ENCODE measurements at regions not wholly inside any gene's neighbourhood (a gene's known extent, or its start where the extent isn't known, plus 50 kb on each side); places are given as distances from the start of the nearest gene placed in this dataset.
A peak's percentile ranks its signal among the peaks of the same experiment; 100 is the strongest.

GRCh38 chr12:124434951-124435805, 132.2 kb downstream of the NCOR2 start:
- Mint-ChIP-seq H3K27ac (no peak overlapping the region), H3K4me3 (no peak overlapping the region), H3K27me3 (no peaks in the 10 kb centered on the region), H3K4me1 (peaks cover 7% of the 10 kb centered on the region), H3K36me3 (ENCODE audit: low read depth) (peaks cover 18% of the 10 kb centered on the region), H3K9me3 (no peaks in the 10 kb centered on the region)
- ATAC-seq (replicated peaks), result no peak

- Mint-ChIP-seq H3K36me3 (ENCODE audit: low read depth) (peaks cover 21% of the 10 kb centered on the region), H3K27me3 (no peaks in the 10 kb centered on the region), H3K9me3 (no peaks in the 10 kb centered on the region), H3K4me3 (no peak overlapping the region), H3K4me1 (peaks cover 7% of the 10 kb centered on the region), H3K27ac (no peak overlapping the region)
- no peak for ATAC-seq (replicated peaks)
These were observed 133.1 kb downstream of the NCOR2 start for GRCh38 chr12:124434354-124434753.

GRCh38 chr12:124433879-124434278, 133.5 kb downstream of the NCOR2 start:
- no peaks in the 10 kb centered on the region for H3K9me3 Mint-ChIP-seq
- no peak for ATAC-seq (replicated peaks)
- no peaks in the 10 kb centered on the region for H3K27me3 Mint-ChIP-seq
- no peak overlapping the region for H3K27ac Mint-ChIP-seq
- H3K36me3 Mint-ChIP-seq (ENCODE audit: low read depth), result peaks cover 21% of the 10 kb centered on the region
- peaks cover 7% of the 10 kb centered on the region for H3K4me1 Mint-ChIP-seq
- H3K4me3 Mint-ChIP-seq, result no peak overlapping the region

- Mint-ChIP-seq H3K27ac (no peak overlapping the region), H3K4me3 (no peak overlapping the region), H3K4me1 (peaks cover 7% of the 10 kb centered on the region), H3K36me3 (ENCODE audit: low read depth) (peaks cover 25% of the 10 kb centered on the region), H3K27me3 (no peaks in the 10 kb centered on the region), H3K9me3 (no peaks in the 10 kb centered on the region)
- ATAC-seq (replicated peaks), result no peak
These were observed 134.1 kb downstream of the NCOR2 start for GRCh38 chr12:124433147-124433874.

- Mint-ChIP-seq H3K36me3 (ENCODE audit: low read depth) (peaks cover 25% of the 10 kb centered on the region), H3K4me3 (no peak overlapping the region), H3K27ac (no peak overlapping the region), H3K9me3 (no peaks in the 10 kb centered on the region), H3K4me1 (peaks cover 7% of the 10 kb centered on the region), H3K27me3 (no peaks in the 10 kb centered on the region)
- ATAC-seq (replicated peaks), result no peak
These were observed 135.0 kb downstream of the NCOR2 start for GRCh38 chr12:124432376-124432775.

GRCh38 chr12:124431971-124432370, 135.4 kb downstream of the NCOR2 start:
- Mint-ChIP-seq H3K27ac (peak overlapping the region; percentile 5), H3K4me3 (no peak overlapping the region), H3K4me1 (peaks cover 7% of the 10 kb centered on the region), H3K36me3 (ENCODE audit: low read depth) (peaks cover 22% of the 10 kb centered on the region), H3K9me3 (no peaks in the 10 kb centered on the region), H3K27me3 (no peaks in the 10 kb centered on the region)
- peak; percentile 5 for ATAC-seq (replicated peaks)

- Mint-ChIP-seq H3K4me1 (peaks cover 7% of the 10 kb centered on the region), H3K9me3 (no peaks in the 10 kb centered on the region), H3K27me3 (no peaks in the 10 kb centered on the region), H3K36me3 (ENCODE audit: low read depth) (peaks cover 35% of the 10 kb centered on the region), H3K27ac (no peak overlapping the region), H3K4me3 (no peak overlapping the region)
- ATAC-seq (replicated peaks), result no peak
These were observed 135.6 kb downstream of the RFLNA start for GRCh38 chr12:124430491-124430890.

- H3K27ac Mint-ChIP-seq, result no peak overlapping the region
- H3K27me3 Mint-ChIP-seq, result no peaks in the 10 kb centered on the region
- ATAC-seq (replicated peaks), result no peak
- no peaks in the 10 kb centered on the region for H3K9me3 Mint-ChIP-seq
- peaks cover 7% of the 10 kb centered on the region for H3K4me1 Mint-ChIP-seq
- no peak overlapping the region for H3K4me3 Mint-ChIP-seq
- peaks cover 45% of the 10 kb centered on the region for H3K36me3 Mint-ChIP-seq (ENCODE audit: low read depth)
These were observed 134.6 kb downstream of the RFLNA start for GRCh38 chr12:124429535-124429934.

GRCh38 chr12:124428792-124429281, 133.9 kb downstream of the RFLNA start:
- ATAC-seq (replicated peaks), result no peak
- no peak overlapping the region for H3K27ac Mint-ChIP-seq
- no peaks in the 10 kb centered on the region for H3K9me3 Mint-ChIP-seq
- H3K4me3 Mint-ChIP-seq, result no peak overlapping the region
- no peaks in the 10 kb centered on the region for H3K27me3 Mint-ChIP-seq
- peaks cover 52% of the 10 kb centered on the region for H3K36me3 Mint-ChIP-seq (ENCODE audit: low read depth)
- peaks cover 7% of the 10 kb centered on the region for H3K4me1 Mint-ChIP-seq

GRCh38 chr12:124428136-124428791, 133.4 kb downstream of the RFLNA start:
- no peak for ATAC-seq (replicated peaks)
- Mint-ChIP-seq H3K4me1 (peaks cover 7% of the 10 kb centered on the region), H3K9me3 (no peaks in the 10 kb centered on the region), H3K27ac (no peak overlapping the region), H3K4me3 (no peak overlapping the region), H3K36me3 (ENCODE audit: low read depth) (peaks cover 57% of the 10 kb centered on the region), H3K27me3 (no peaks in the 10 kb centered on the region)

- Mint-ChIP-seq H3K9me3 (no peaks in the 10 kb centered on the region), H3K4me1 (peaks cover 4% of the 10 kb centered on the region), H3K4me3 (no peak overlapping the region), H3K27me3 (no peaks in the 10 kb centered on the region), H3K36me3 (ENCODE audit: low read depth) (peaks cover 57% of the 10 kb centered on the region), H3K27ac (no peak overlapping the region)
- ATAC-seq (replicated peaks), result no peak
These were observed 132.0 kb downstream of the RFLNA start for GRCh38 chr12:124426594-124427555.

- H3K36me3 Mint-ChIP-seq (ENCODE audit: low read depth), result peaks cover 62% of the 10 kb centered on the region
- no peak overlapping the region for H3K27ac Mint-ChIP-seq
- H3K9me3 Mint-ChIP-seq, result no peaks in the 10 kb centered on the region
- no peaks in the 10 kb centered on the region for H3K27me3 Mint-ChIP-seq
- no peak overlapping the region for H3K4me3 Mint-ChIP-seq
- no peaks in the 10 kb centered on the region for H3K4me1 Mint-ChIP-seq
- ATAC-seq (replicated peaks), result no peak
These were observed 130.8 kb downstream of the RFLNA start for GRCh38 chr12:124425667-124426066.

GRCh38 chr12:124424516-124424905, 129.6 kb downstream of the RFLNA start:
- Mint-ChIP-seq H3K27ac (no peak overlapping the region), H3K4me3 (no peak overlapping the region)
- no peak for ATAC-seq (replicated peaks)

More at GRCh38 chr12:124424516-124424905, 129.6 kb downstream of the RFLNA start:
- no peaks in the 10 kb centered on the region for H3K9me3 Mint-ChIP-seq
- H3K27me3 Mint-ChIP-seq, result no peaks in the 10 kb centered on the region
- H3K36me3 Mint-ChIP-seq (ENCODE audit: low read depth), result peaks cover 65% of the 10 kb centered on the region
- H3K4me1 Mint-ChIP-seq, result no peaks in the 10 kb centered on the region

Data from activated T-helper 17 cell treated with anti-CD3 and anti-CD28 coated beads, Interleukin-2, amount 50 U/mL, for 72 hours (primary cell).